ENCODE measurements at regions not wholly inside any gene's neighbourhood (a gene's known extent, or its start where the extent isn't known, plus 50 kb on each side); places are given as distances from the start of the nearest gene placed in this dataset.

DNA sequence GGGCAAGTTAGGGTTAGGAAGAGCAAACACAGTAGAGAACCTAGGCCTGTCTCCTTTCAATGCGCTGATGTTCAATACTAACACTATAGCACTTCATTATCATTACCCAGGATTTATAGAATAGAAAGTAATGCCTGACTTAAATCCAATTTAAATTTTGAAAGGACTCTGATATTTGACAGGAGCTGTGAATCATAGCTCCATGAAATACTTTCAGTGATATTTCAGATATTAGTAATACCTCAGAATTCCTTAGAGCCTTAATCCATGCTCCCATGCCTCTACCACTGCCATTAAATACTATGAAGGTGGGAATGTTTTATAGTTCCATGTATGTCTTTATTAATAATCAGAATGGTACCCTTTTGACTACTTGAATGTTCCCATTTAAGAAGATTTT lies 530.2 kb downstream of the BCKDHB start:
- H3K27ac ChIP-seq (replicated peaks in 1 of 4): no peak overlapping the region
- H3K27me3 ChIP-seq: no peaks in the 10 kb centered on the region
- H3K9me3 ChIP-seq: no peaks in the 10 kb centered on the region
- no peak overlapping the region for H3K4me3 ChIP-seq
- no peaks in the 10 kb centered on the region for H3K4me1 ChIP-seq
- TF ChIP-seq EP300 (IDR thresholded peaks at IDR 0.05) (no peak), POLR2A (IDR thresholded peaks at IDR 0.05; ENCODE audit: low read depth) (no peak), POLR2AphosphoS5 (IDR thresholded peaks at IDR 0.05) (no peak)
- TF ChIP-seq, protein P1, sequence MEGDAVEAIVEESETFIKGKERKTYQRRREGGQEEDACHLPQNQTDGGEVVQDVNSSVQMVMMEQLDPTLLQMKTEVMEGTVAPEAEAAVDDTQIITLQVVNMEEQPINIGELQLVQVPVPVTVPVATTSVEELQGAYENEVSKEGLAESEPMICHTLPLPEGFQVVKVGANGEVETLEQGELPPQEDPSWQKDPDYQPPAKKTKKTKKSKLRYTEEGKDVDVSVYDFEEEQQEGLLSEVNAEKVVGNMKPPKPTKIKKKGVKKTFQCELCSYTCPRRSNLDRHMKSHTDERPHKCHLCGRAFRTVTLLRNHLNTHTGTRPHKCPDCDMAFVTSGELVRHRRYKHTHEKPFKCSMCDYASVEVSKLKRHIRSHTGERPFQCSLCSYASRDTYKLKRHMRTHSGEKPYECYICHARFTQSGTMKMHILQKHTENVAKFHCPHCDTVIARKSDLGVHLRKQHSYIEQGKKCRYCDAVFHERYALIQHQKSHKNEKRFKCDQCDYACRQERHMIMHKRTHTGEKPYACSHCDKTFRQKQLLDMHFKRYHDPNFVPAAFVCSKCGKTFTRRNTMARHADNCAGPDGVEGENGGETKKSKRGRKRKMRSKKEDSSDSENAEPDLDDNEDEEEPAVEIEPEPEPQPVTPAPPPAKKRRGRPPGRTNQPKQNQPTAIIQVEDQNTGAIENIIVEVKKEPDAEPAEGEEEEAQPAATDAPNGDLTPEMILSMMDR (IDR thresholded peaks at IDR 0.05): no peak
- no peak for DNase-seq (ENCODE audit: extremely low spot score)
- 89% methylated on average over 1 of the region's 1 CpG for WGBS
- intact Hi-C loops (cut with DNase I): no loop called here
- no peaks in the 10 kb centered on the region for H3K36me3 ChIP-seq

DNA sequence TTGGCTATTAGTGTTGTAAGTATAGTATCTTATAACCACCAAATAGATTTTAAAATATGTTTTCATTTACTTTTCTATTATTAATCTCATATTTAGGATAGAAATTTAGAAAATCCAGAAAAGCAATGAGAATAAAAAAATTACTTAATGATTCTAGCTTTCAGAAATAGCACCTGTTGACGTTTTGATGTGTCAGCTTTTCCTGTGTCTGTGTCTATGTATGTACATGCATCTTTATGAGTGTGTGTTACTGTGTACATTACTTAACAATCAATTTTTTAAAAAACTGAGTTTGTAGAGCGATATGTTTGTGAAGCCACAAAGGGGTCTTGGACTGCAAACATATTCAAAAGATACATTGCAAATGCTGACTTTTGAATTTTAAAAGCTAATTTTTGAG lies 526.9 kb downstream of the BCKDHB start:
- Histone ChIP-seq H3K4me1 (no peaks in the 10 kb centered on the region), H3K27ac (replicated peaks in 1 of 4) (no peak overlapping the region), H3K36me3 (no peaks in the 10 kb centered on the region), H3K27me3 (no peaks in the 10 kb centered on the region), H3K4me3 (no peak overlapping the region), H3K9me3 (peaks cover 0 to 7% (median 2%) of the 10 kb centered on the region in 4 donors)
- no peak for DNase-seq (ENCODE audit: extremely low spot score)
- WGBS: 84% methylated on average over 2 of the region's 2 CpGs
- TF ChIP-seq POLR2AphosphoS5 (IDR thresholded peaks at IDR 0.05): no peak
- TF ChIP-seq POLR2A (IDR thresholded peaks at IDR 0.05; ENCODE audit: low read depth): no peak
- TF ChIP-seq, protein P1 (IDR thresholded peaks at IDR 0.05): no peak
- no peak for TF ChIP-seq EP300 (IDR thresholded peaks at IDR 0.05)
- intact Hi-C loops (cut with DNase I): no loop called here

DNA sequence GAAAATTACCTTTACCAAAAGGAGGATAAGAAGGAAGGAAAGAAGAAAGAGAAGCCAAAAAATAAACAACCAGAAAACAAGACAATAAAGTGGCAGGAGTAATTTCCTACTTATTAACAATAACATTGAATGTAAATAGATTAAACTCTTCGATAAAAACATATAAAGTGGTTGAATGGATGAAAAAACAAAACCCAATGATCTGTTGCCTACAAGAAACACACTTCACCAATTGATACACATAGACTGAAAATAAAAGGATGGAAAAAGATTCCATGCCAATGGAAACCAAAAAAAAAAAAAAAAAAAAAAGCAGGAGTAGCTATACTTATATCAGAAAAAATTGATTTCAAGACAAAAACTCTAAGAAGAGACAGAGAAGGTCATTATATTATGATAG lies 518.9 kb downstream of the BCKDHB start:
- no peak overlapping the region for H3K4me3 ChIP-seq
- no peak for DNase-seq (ENCODE audit: extremely low spot score)
- peaks cover 0 to 11% (median 3%) of the 10 kb centered on the region in 4 donors for H3K9me3 ChIP-seq
- intact Hi-C loops (cut with DNase I): no loop called here
- WGBS: 93% methylated on average over 1 of the region's 1 CpG
- no peaks in the 10 kb centered on the region for H3K27me3 ChIP-seq
- H3K27ac ChIP-seq (replicated peaks in 1 of 4): no peak overlapping the region
- no peak for TF ChIP-seq POLR2A (IDR thresholded peaks at IDR 0.05; ENCODE audit: low read depth)
- TF ChIP-seq, protein P1 (IDR thresholded peaks at IDR 0.05): no peak
- TF ChIP-seq POLR2AphosphoS5 (IDR thresholded peaks at IDR 0.05): no peak
- no peak for TF ChIP-seq EP300 (IDR thresholded peaks at IDR 0.05)
- no peaks in the 10 kb centered on the region for H3K36me3 ChIP-seq
- H3K4me1 ChIP-seq: no peaks in the 10 kb centered on the region

DNA sequence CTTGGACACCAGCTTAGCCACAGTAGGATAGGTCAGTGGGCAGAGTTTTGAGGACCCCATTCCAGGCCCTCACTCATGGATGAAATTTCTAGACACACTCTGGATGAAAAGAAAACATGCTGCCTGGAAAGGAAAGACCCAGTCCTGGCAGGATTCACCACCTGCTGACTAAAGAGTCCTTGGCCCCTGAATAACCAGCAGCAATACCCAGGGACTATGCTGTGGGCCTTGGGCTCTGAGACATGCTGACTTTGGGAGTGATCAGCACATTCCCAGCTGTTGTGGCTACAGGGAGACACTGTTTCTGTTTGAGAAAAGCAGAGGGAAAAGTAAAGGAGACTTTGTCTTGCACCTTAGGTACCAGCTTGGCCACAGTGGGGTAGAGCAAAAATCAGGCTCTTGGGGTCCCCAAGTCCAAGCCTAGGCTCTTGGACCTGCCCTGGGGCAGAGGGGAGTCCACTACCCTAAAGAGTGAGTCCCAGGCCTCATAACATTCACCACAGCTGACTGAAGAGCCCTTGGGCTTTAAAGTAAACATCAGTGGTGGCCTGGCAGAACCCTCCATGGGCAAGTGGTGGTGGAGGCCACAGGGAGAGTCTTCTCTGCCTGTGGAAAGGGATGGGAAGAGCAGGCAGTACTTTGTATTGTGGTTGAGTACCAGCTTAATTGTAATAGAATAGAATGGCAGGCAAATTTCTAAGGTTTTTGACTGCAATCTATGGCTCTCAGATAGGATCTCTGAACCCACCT lies 516.8 kb downstream of the BCKDHB start:
- intact Hi-C loops (cut with DNase I): no loop called here
- Histone ChIP-seq H3K27ac (replicated peaks in 1 of 4) (no peak overlapping the region), H3K27me3 (no peaks in the 10 kb centered on the region), H3K4me3 (no peak overlapping the region), H3K4me1 (no peaks in the 10 kb centered on the region), H3K9me3 (peaks cover 0 to 9% (median 3%) of the 10 kb centered on the region in 4 donors), H3K36me3 (no peaks in the 10 kb centered on the region)
- TF ChIP-seq, protein P1 (IDR thresholded peaks at IDR 0.05): no peak
- TF ChIP-seq POLR2A (IDR thresholded peaks at IDR 0.05; ENCODE audit: low read depth) (no peak), POLR2AphosphoS5 (IDR thresholded peaks at IDR 0.05) (no peak), EP300 (IDR thresholded peaks at IDR 0.05) (no peak)
- DNase-seq (ENCODE audit: extremely low spot score): no peak

DNA sequence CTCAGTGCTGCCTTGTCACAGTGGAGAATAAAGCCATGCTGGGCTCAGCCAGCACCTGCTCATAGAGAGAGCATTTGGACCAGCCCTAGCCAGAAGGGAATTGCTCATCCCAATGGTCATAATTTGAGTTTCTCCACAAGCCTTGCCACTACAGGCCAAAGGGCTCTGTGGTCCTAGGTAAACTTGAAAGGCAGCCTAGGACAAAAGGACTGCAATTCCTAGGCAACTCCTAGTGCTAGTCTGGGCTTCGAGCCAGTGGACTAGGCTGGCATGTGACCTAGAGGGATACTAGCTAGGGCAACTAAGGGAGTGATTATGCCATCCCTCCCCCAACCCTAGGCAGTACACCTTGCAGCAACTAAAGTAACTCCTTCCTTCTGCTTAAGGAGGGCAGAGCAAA lies 516.2 kb downstream of the BCKDHB start:
- WGBS: 89% methylated on average over 1 of the region's 1 CpG
- DNase-seq (ENCODE audit: extremely low spot score): no peak
- Histone ChIP-seq H3K4me1 (no peaks in the 10 kb centered on the region), H3K4me3 (no peak overlapping the region), H3K27me3 (no peaks in the 10 kb centered on the region), H3K36me3 (no peaks in the 10 kb centered on the region), H3K27ac (replicated peaks in 1 of 4) (no peak overlapping the region), H3K9me3 (peaks cover 0 to 9% (median 3%) of the 10 kb centered on the region in 4 donors)
- TF ChIP-seq, protein P1 (IDR thresholded peaks at IDR 0.05): no peak
- TF ChIP-seq EP300 (IDR thresholded peaks at IDR 0.05): no peak
- TF ChIP-seq POLR2A (IDR thresholded peaks at IDR 0.05; ENCODE audit: low read depth): no peak
- no peak for TF ChIP-seq POLR2AphosphoS5 (IDR thresholded peaks at IDR 0.05)
- intact Hi-C loops (cut with DNase I): no loop called here

All from esophagus muscularis mucosa (tissue), 4 donors.